ENCODE measurements at regions not wholly inside any gene's neighbourhood (a gene's known extent, or its start where the extent isn't known, plus 50 kb on each side); places are given as distances from the start of the nearest gene placed in this dataset.

DNA sequence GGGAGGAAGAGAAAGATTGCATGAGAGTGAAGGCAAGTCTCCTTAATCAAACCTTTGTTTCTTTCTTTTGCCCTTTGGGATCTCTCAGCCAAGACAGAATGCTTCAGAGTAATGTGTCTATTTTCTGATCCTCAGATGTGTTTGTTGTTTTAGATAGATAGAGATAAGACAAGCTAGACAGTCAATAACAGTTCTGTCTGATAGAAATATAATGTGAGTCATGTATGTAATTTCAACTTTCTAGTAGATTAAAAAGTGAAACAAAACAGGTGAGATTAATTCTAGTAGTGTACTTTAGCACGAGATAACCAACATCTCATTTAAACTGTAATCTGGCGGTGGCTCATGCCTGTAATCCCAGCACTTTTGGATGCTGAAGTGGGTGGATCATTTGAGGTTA lies 159.2 kb downstream of the GATA3 start:
- no peaks in the 10 kb centered on the region for H3K36me3 ChIP-seq (ENCODE audit: control insufficient read depth in 2 of 3, insufficient read depth in 3 of 3, low read length in 3 of 3)
- intact Hi-C loops (cut with DNase I): no loop called here
- no peaks in the 10 kb centered on the region for H3K9me3 ChIP-seq (ENCODE audit: control insufficient read depth in 2 of 3, insufficient read depth in 1 of 3, low read length in 3 of 3)
- H3K27me3 ChIP-seq (ENCODE audit: control insufficient read depth, insufficient read depth, low read length): no peaks in the 10 kb centered on the region
- FAIRE-seq (no peak), DNase-seq (no peak)
- no peak overlapping the region for H3K4me3 ChIP-seq (ENCODE audit: low read length in 3 of 3)
- H3K4me1 ChIP-seq (ENCODE audit: control insufficient read depth in 2 of 3, insufficient read depth in 2 of 3, low read depth in 1 of 3, low read length in 3 of 3): no peaks in the 10 kb centered on the region
- H3K9ac ChIP-seq (ENCODE audit: low read length in 3 of 3): no peak overlapping the region
- TF ChIP-seq CTCF (IDR thresholded peaks at IDR 0.05; ENCODE audit: borderline replicate concordance, extremely low read depth, insufficient read depth): no peak
- H3K27ac ChIP-seq (ENCODE audit: low read depth in 2 of 2, low read length in 2 of 2): no peak overlapping the region

- Histone ChIP-seq H3K27ac (ENCODE audit: low read depth in 2 of 2, low read length in 2 of 2) (no peak overlapping the region), H3K9ac (ENCODE audit: low read length in 3 of 3) (no peak overlapping the region), H3K9me3 (ENCODE audit: control insufficient read depth in 2 of 3, insufficient read depth in 1 of 3, low read length in 3 of 3) (no peaks in the 10 kb centered on the region), H3K27me3 (ENCODE audit: control insufficient read depth, insufficient read depth, low read length) (no peaks in the 10 kb centered on the region), H3K4me3 (ENCODE audit: low read length in 3 of 3) (no peak overlapping the region), H3K36me3 (ENCODE audit: control insufficient read depth in 2 of 3, insufficient read depth in 3 of 3, low read length in 3 of 3) (no peaks in the 10 kb centered on the region), H3K4me1 (ENCODE audit: control insufficient read depth in 2 of 3, insufficient read depth in 2 of 3, low read depth in 1 of 3, low read length in 3 of 3) (no peaks in the 10 kb centered on the region)
- intact Hi-C loops (cut with DNase I): no loop called here
- FAIRE-seq (no peak), DNase-seq (no peak)
- no peak for TF ChIP-seq CTCF (IDR thresholded peaks at IDR 0.05; ENCODE audit: borderline replicate concordance, extremely low read depth, insufficient read depth)
Measured at GRCh38 chr10:8214587-8214986, 160.1 kb downstream of the GATA3 start.

- no peak for TF ChIP-seq CTCF (IDR thresholded peaks at IDR 0.05; ENCODE audit: borderline replicate concordance, extremely low read depth, insufficient read depth)
- Histone ChIP-seq H3K4me1 (ENCODE audit: control insufficient read depth in 2 of 3, insufficient read depth in 2 of 3, low read depth in 1 of 3, low read length in 3 of 3) (no peaks in the 10 kb centered on the region), H3K36me3 (ENCODE audit: control insufficient read depth in 2 of 3, insufficient read depth in 3 of 3, low read length in 3 of 3) (no peaks in the 10 kb centered on the region), H3K9ac (ENCODE audit: low read length in 3 of 3) (no peak overlapping the region), H3K4me3 (ENCODE audit: low read length in 3 of 3) (no peak overlapping the region), H3K27me3 (ENCODE audit: control insufficient read depth, insufficient read depth, low read length) (no peaks in the 10 kb centered on the region), H3K27ac (ENCODE audit: low read depth in 2 of 2, low read length in 2 of 2) (no peak overlapping the region), H3K9me3 (ENCODE audit: control insufficient read depth in 2 of 3, insufficient read depth in 1 of 3, low read length in 3 of 3) (no peaks in the 10 kb centered on the region)
- FAIRE-seq (no peak), DNase-seq (no peak)
- intact Hi-C loops (cut with DNase I): no loop called here
Measured at GRCh38 chr10:8216893-8217292, 162.4 kb downstream of the GATA3 start.

GRCh38 chr10:8221451-8221850 lies 167.0 kb downstream of the GATA3 start:
- H3K27me3 ChIP-seq (ENCODE audit: control insufficient read depth, insufficient read depth, low read length): no peaks in the 10 kb centered on the region
- no peak for FAIRE-seq
- intact Hi-C loops (cut with DNase I): no loop called here
- no peaks in the 10 kb centered on the region for H3K4me1 ChIP-seq (ENCODE audit: control insufficient read depth in 2 of 3, insufficient read depth in 2 of 3, low read depth in 1 of 3, low read length in 3 of 3)
- no peaks in the 10 kb centered on the region for H3K9me3 ChIP-seq (ENCODE audit: control insufficient read depth in 2 of 3, insufficient read depth in 1 of 3, low read length in 3 of 3)
- H3K9ac ChIP-seq (ENCODE audit: low read length in 3 of 3): no peak overlapping the region
- no peak overlapping the region for H3K4me3 ChIP-seq (ENCODE audit: low read length in 3 of 3)
- no peak for TF ChIP-seq CTCF (IDR thresholded peaks at IDR 0.05; ENCODE audit: borderline replicate concordance, extremely low read depth, insufficient read depth)
- H3K36me3 ChIP-seq (ENCODE audit: control insufficient read depth in 2 of 3, insufficient read depth in 3 of 3, low read length in 3 of 3): no peaks in the 10 kb centered on the region
- DNase-seq: peak in 1 of 5 donors; percentile 19
- H3K27ac ChIP-seq (ENCODE audit: low read depth in 2 of 2, low read length in 2 of 2): peak overlapping the region in 1 of 2 donors; percentile 37

Data from kidney (tissue), 13 donors.